ENCODE measurements at regions not wholly inside any gene's neighbourhood (a gene's known extent, or its start where the extent isn't known, plus 50 kb on each side); places are given as distances from the start of the nearest gene placed in this dataset.

GRCh38 chr4:126698224-126698623, 934.5 kb upstream of the INTU start:
- Histone ChIP-seq H3K4me1 (ENCODE audit: insufficient read depth, insufficient read length) (no peaks in the 10 kb centered on the region), H3K9me3 (ENCODE audit: insufficient read depth, low read length) (no peaks in the 10 kb centered on the region), H3K27me3 (ENCODE audit: insufficient read depth, insufficient read length) (no peaks in the 10 kb centered on the region), H3K4me3 (ENCODE audit: insufficient read length, low read depth) (no peak overlapping the region), H3K36me3 (ENCODE audit: insufficient read depth, insufficient read length, low read length) (no peaks in the 10 kb centered on the region), H3K9ac (ENCODE audit: insufficient read length, low read depth) (no peak overlapping the region)
- DNase-seq (ENCODE audit: low read depth, low spot score): no peak
- TF ChIP-seq ZNF274 (IDR thresholded peaks at IDR 0.05; ENCODE audit: low read depth, low read length): no peak
- TF ChIP-seq SUZ12 (IDR thresholded peaks at IDR 0.05; ENCODE audit: extremely low read depth, insufficient read depth, insufficient read length): no peak
- TF ChIP-seq YY1 (IDR thresholded peaks at IDR 0.05; ENCODE audit: insufficient read depth, insufficient read length): no peak

- H3K36me3 ChIP-seq (ENCODE audit: insufficient read depth, insufficient read length, low read length): no peaks in the 10 kb centered on the region
- TF ChIP-seq SUZ12 (IDR thresholded peaks at IDR 0.05; ENCODE audit: extremely low read depth, insufficient read depth, insufficient read length): no peak
- no peak for TF ChIP-seq ZNF274 (IDR thresholded peaks at IDR 0.05; ENCODE audit: low read depth, low read length)
- no peak for TF ChIP-seq YY1 (IDR thresholded peaks at IDR 0.05; ENCODE audit: insufficient read depth, insufficient read length)
- no peak for DNase-seq (ENCODE audit: low read depth, low spot score)
Observed at GRCh38 chr4:126701756-126702155, 931.0 kb upstream of the INTU start.

DNA sequence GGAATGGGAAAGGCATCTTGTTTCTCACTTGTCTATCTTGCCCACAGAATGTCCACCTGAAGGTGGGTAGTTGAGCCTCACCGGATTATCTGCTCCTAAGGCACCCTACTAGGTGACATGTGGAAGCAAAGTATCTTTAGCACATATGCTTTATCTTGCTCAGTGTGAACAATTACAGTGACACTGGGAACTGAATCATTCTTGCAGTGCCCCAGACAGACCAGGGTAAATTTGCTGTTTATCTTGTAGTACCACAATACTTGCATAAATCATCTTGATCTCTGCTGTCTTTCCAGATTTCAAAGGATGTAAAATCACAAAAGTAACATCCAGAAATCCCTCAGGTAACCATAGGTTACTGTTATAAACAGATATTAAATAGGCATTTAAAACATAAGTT, 930.0 kb upstream of the INTU start:
- Histone ChIP-seq H3K9me3 (ENCODE audit: insufficient read depth, low read length) (no peaks in the 10 kb centered on the region), H3K9ac (ENCODE audit: insufficient read length, low read depth) (no peak overlapping the region), H3K27me3 (ENCODE audit: insufficient read depth, insufficient read length) (no peaks in the 10 kb centered on the region), H3K36me3 (ENCODE audit: insufficient read depth, insufficient read length, low read length) (no peaks in the 10 kb centered on the region), H3K4me1 (ENCODE audit: insufficient read depth, insufficient read length) (no peaks in the 10 kb centered on the region), H3K4me3 (ENCODE audit: insufficient read length, low read depth) (no peak overlapping the region)
- DNase-seq (ENCODE audit: low read depth, low spot score): no peak
- TF ChIP-seq ZNF274 (IDR thresholded peaks at IDR 0.05; ENCODE audit: low read depth, low read length) (no peak), YY1 (IDR thresholded peaks at IDR 0.05; ENCODE audit: insufficient read depth, insufficient read length) (no peak), SUZ12 (IDR thresholded peaks at IDR 0.05; ENCODE audit: extremely low read depth, insufficient read depth, insufficient read length) (no peak)

More at GRCh38 chr4:126701756-126702155, 931.0 kb upstream of the INTU start:
- H3K4me1 ChIP-seq (ENCODE audit: insufficient read depth, insufficient read length): no peaks in the 10 kb centered on the region
- no peaks in the 10 kb centered on the region for H3K9me3 ChIP-seq (ENCODE audit: insufficient read depth, low read length)
- H3K4me3 ChIP-seq (ENCODE audit: insufficient read length, low read depth): no peak overlapping the region
- no peaks in the 10 kb centered on the region for H3K27me3 ChIP-seq (ENCODE audit: insufficient read depth, insufficient read length)
- H3K9ac ChIP-seq (ENCODE audit: insufficient read length, low read depth): no peak overlapping the region

DNA sequence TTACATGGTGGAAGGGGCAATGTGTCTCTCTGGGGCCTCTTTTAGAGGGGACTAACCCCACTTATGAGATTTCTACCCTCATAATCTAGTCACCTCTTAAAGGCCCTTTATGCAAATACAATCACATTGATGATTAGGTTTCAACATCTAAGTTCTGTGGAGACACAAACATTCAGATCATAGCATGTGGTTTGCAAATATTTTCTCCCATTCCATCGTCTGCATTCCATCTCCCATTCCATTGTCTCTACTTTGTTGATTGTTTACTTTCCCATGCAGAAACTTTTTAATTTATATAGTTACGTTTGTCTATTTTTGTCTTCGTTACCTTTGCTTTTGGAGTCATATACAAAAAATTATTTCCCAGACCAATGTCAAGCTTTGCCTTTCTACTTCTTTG, 927.5 kb upstream of the INTU start:
- H3K9ac ChIP-seq (ENCODE audit: insufficient read length, low read depth): no peak overlapping the region
- H3K9me3 ChIP-seq (ENCODE audit: insufficient read depth, low read length): no peaks in the 10 kb centered on the region
- H3K4me1 ChIP-seq (ENCODE audit: insufficient read depth, insufficient read length): no peaks in the 10 kb centered on the region
- DNase-seq (ENCODE audit: low read depth, low spot score): no peak
- TF ChIP-seq SUZ12 (IDR thresholded peaks at IDR 0.05; ENCODE audit: extremely low read depth, insufficient read depth, insufficient read length) (no peak), YY1 (IDR thresholded peaks at IDR 0.05; ENCODE audit: insufficient read depth, insufficient read length) (no peak), ZNF274 (IDR thresholded peaks at IDR 0.05; ENCODE audit: low read depth, low read length) (no peak)
- no peak overlapping the region for H3K4me3 ChIP-seq (ENCODE audit: insufficient read length, low read depth)
- H3K36me3 ChIP-seq (ENCODE audit: insufficient read depth, insufficient read length, low read length): no peaks in the 10 kb centered on the region
- no peaks in the 10 kb centered on the region for H3K27me3 ChIP-seq (ENCODE audit: insufficient read depth, insufficient read length)

- H3K27me3 ChIP-seq (ENCODE audit: insufficient read depth, insufficient read length): no peaks in the 10 kb centered on the region
- no peak overlapping the region for H3K9ac ChIP-seq (ENCODE audit: insufficient read length, low read depth)
- no peaks in the 10 kb centered on the region for H3K4me1 ChIP-seq (ENCODE audit: insufficient read depth, insufficient read length)
- H3K4me3 ChIP-seq (ENCODE audit: insufficient read length, low read depth): no peak overlapping the region
- DNase-seq (ENCODE audit: low read depth, low spot score): no peak
- TF ChIP-seq SUZ12 (IDR thresholded peaks at IDR 0.05; ENCODE audit: extremely low read depth, insufficient read depth, insufficient read length) (no peak), YY1 (IDR thresholded peaks at IDR 0.05; ENCODE audit: insufficient read depth, insufficient read length) (no peak), ZNF274 (IDR thresholded peaks at IDR 0.05; ENCODE audit: low read depth, low read length) (no peak)
- H3K9me3 ChIP-seq (ENCODE audit: insufficient read depth, low read length): no peaks in the 10 kb centered on the region
- H3K36me3 ChIP-seq (ENCODE audit: insufficient read depth, insufficient read length, low read length): no peaks in the 10 kb centered on the region
Observed at GRCh38 chr4:126708716-126709115, 924.0 kb upstream of the INTU start.

DNA sequence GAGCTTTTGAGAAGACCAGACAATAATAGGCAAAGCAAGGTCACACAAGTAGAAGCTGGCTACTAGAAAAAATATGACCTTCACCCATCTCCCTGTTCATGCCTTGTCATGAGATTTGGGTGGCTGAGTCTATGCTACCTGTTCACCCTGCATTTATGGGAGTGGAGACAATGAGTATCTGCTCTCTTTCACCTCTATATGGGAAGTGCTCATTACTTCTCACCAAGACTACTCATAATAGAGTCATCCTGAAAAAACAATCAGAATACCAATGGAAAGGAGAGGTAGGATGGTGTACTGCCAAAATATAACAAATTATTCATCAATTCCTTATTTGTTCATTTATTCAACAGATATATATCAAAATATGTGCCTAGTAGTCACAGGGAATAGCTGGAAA, 921.8 kb upstream of the INTU start:
- TF ChIP-seq ZNF274 (IDR thresholded peaks at IDR 0.05; ENCODE audit: low read depth, low read length) (no peak), SUZ12 (IDR thresholded peaks at IDR 0.05; ENCODE audit: extremely low read depth, insufficient read depth, insufficient read length) (no peak), YY1 (IDR thresholded peaks at IDR 0.05; ENCODE audit: insufficient read depth, insufficient read length) (no peak)
- no peaks in the 10 kb centered on the region for H3K4me1 ChIP-seq (ENCODE audit: insufficient read depth, insufficient read length)
- no peaks in the 10 kb centered on the region for H3K36me3 ChIP-seq (ENCODE audit: insufficient read depth, insufficient read length, low read length)

DNA sequence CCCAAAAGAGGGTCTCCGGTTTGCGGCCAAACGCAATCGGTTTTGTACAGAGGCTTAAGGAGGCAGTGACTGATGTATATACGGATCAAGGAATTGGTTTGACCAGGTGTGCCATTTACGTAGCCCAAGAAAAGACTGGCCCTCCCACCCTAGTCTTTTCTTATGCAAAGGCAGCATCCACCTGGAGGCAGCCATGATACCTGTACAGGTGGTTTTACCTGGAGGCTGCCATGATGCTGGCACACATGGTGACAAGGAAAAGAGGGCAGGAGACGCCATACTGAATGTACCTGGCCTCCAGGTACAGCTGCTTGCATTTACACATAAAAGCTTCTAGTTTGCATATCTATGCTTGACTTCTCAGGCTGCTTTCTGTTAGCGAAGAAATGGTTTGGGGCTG, 917.7 kb upstream of the INTU start:
- Histone ChIP-seq H3K9ac (ENCODE audit: insufficient read length, low read depth) (no peak overlapping the region), H3K27me3 (ENCODE audit: insufficient read depth, insufficient read length) (no peaks in the 10 kb centered on the region), H3K36me3 (ENCODE audit: insufficient read depth, insufficient read length, low read length) (no peaks in the 10 kb centered on the region), H3K4me3 (ENCODE audit: insufficient read length, low read depth) (no peak overlapping the region), H3K9me3 (ENCODE audit: insufficient read depth, low read length) (no peaks in the 10 kb centered on the region), H3K4me1 (ENCODE audit: insufficient read depth, insufficient read length) (no peaks in the 10 kb centered on the region)
- TF ChIP-seq SUZ12 (IDR thresholded peaks at IDR 0.05; ENCODE audit: extremely low read depth, insufficient read depth, insufficient read length) (no peak), ZNF274 (IDR thresholded peaks at IDR 0.05; ENCODE audit: low read depth, low read length) (no peak), YY1 (IDR thresholded peaks at IDR 0.05; ENCODE audit: insufficient read depth, insufficient read length) (no peak)
- DNase-seq (ENCODE audit: low read depth, low spot score): no peak

More for the DNA sequence above, 921.8 kb upstream of the INTU start:
- Histone ChIP-seq H3K27me3 (ENCODE audit: insufficient read depth, insufficient read length) (no peaks in the 10 kb centered on the region), H3K4me3 (ENCODE audit: insufficient read length, low read depth) (no peak overlapping the region), H3K9ac (ENCODE audit: insufficient read length, low read depth) (no peak overlapping the region), H3K9me3 (ENCODE audit: insufficient read depth, low read length) (no peaks in the 10 kb centered on the region)
- DNase-seq (ENCODE audit: low read depth, low spot score): no peak
